ENCODE measurements at regions not wholly inside any gene's neighbourhood (a gene's known extent, or its start where the extent isn't known, plus 50 kb on each side); places are given as distances from the start of the nearest gene placed in this dataset.

DNA sequence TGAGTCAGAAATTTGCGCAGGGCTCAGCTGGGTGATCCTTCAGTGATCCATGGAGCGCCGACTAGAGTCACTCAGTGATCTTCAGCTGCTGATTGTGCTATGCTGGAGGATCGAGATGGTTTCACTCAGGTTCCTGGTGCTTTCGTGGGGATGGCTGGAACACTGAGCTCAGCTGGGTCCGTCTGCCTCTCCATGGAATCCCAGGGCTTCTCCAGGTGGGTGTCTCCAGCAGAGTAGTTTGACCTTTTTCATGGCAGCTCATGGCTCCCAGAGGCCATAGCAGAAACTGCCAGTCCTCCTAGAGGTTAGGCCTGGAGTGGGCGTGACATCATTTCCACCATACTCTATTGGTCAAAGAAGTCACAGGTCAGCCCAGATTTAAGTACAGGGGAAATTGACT lies 88.8 kb upstream of the SIRPA start:
- no peak for DNase-seq
- H3K4me3 Mint-ChIP-seq = no peak overlapping the region
- intact Hi-C loops (cut with micrococcal nuclease) = loop anchor here (10.0 kb wide), 1 partner anchor 288 kb away; no protein-coding TSS in a partner anchor
- no peak for TF ChIP-seq CTCF (IDR thresholded peaks at IDR 0.05)
- no peaks in the 10 kb centered on the region for H3K9me3 Mint-ChIP-seq
- no peaks in the 10 kb centered on the region for H3K36me3 Mint-ChIP-seq (ENCODE audit: low read depth)
- peaks cover 12% of the 10 kb centered on the region for H3K4me1 Mint-ChIP-seq (ENCODE audit: low read depth)
- no peak for ATAC-seq
- CTCF ChIA-PET = no interaction called here
- peaks cover 37% of the 10 kb centered on the region for H3K27me3 Mint-ChIP-seq
- H3K27ac Mint-ChIP-seq = no peak overlapping the region
- POLR2A ChIA-PET = no interaction called here

DNA sequence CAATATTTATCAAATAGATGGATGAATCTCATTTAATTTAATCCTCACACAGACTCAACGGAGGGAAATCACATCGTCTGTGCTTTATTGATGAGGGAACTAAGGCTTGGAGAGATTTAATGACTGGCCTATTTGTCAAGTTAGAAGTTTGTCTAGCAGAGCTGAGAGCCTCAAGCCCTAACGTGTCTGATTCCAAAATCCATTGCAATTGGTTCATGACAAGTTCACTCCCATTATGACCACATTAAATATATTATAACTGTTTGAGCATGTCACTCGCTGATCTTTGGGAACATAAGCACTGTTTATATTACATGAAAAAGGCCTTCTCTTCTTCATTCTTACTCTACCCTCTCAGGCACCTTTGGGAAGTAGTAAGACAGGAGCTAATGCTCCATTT lies 89.4 kb upstream of the SIRPA start:
- intact Hi-C loops (cut with micrococcal nuclease) = loop anchor here (10.0 kb wide), 1 partner anchor 289 kb away; no protein-coding TSS in a partner anchor
- POLR2A ChIA-PET = no interaction called here
- Mint-ChIP-seq H3K27me3 (peaks cover 39% of the 10 kb centered on the region), H3K4me1 (ENCODE audit: low read depth) (peaks cover 6% of the 10 kb centered on the region), H3K4me3 (no peak overlapping the region), H3K9me3 (no peaks in the 10 kb centered on the region), H3K36me3 (ENCODE audit: low read depth) (no peaks in the 10 kb centered on the region), H3K27ac (no peak overlapping the region)
- CTCF ChIA-PET = interaction anchor here (1.9 to 6.1 kb wide), 2 partner anchors 28 to 41 kb away, joined by 6 to 25 read pairs; no protein-coding TSS in a partner anchor
- ATAC-seq = no peak
- TF ChIP-seq CTCF (IDR thresholded peaks at IDR 0.05) = no peak
- no peak for DNase-seq

DNA sequence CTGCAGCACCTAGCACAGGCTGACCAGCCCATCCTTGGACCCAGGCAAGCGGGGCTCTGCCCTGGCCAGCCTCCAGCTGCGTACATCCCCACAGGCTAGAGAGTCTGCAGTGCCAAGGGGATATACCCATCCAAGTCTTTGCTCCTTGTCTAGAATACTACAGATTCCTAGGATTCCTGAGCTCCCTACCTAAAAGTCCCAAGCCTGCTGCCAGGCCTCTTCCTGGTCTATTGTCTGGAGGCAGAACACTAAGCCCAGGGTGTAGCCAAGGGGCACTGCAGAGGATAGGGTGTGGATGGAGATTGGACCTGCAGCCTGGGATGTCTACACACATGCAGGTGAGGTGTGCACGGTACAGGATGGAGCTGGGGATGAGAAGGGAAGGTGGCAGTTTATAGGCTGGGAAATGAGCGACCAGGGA lies 90.0 kb upstream of the SIRPA start:
- DNase-seq (no peak), ATAC-seq (no peak)
- peaks cover 44% of the 10 kb centered on the region for H3K27me3 Mint-ChIP-seq
- H3K27ac Mint-ChIP-seq = no peak overlapping the region
- CTCF ChIA-PET = interaction anchor here (1.9 to 6.1 kb wide), 2 partner anchors 28 to 40 kb away, joined by 6 to 25 read pairs; no protein-coding TSS in a partner anchor
- H3K4me3 Mint-ChIP-seq = no peak overlapping the region
- H3K36me3 Mint-ChIP-seq (ENCODE audit: low read depth) = no peaks in the 10 kb centered on the region
- POLR2A ChIA-PET = no interaction called here
- peaks cover 6% of the 10 kb centered on the region for H3K4me1 Mint-ChIP-seq (ENCODE audit: low read depth)
- intact Hi-C loops (cut with micrococcal nuclease) = loop anchor here (10.0 kb wide), 1 partner anchor 290 kb away; no protein-coding TSS in a partner anchor
- H3K9me3 Mint-ChIP-seq = no peaks in the 10 kb centered on the region
- TF ChIP-seq CTCF (IDR thresholded peaks at IDR 0.05) = no peak

DNA sequence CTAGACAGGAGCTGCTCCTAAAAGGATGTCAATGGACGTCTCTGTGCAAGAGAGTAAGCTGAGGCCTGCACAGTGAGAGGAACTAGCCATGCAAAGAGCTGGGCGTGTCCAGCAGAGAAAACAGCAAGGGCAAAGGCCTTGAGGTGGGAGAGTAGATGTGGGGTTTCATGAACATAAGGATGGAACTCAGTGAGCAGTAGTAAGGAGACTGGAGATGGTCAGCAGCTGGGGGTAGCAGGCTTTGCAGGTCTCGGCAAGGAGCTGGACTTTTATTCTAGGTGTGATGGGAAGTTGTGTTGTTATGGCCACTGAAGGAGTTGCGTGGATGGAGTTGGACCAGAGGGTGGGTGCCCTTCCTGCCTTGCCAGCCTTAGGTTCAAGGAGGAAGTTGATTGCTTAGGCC lies 90.7 kb upstream of the SIRPA start:
- no peaks in the 10 kb centered on the region for H3K9me3 Mint-ChIP-seq
- peaks cover 6% of the 10 kb centered on the region for H3K4me1 Mint-ChIP-seq (ENCODE audit: low read depth)
- no peak for TF ChIP-seq CTCF (IDR thresholded peaks at IDR 0.05)
- H3K27ac Mint-ChIP-seq = no peak overlapping the region
- H3K27me3 Mint-ChIP-seq = peaks cover 47% of the 10 kb centered on the region
- ATAC-seq (no peak), DNase-seq (no peak)
- intact Hi-C loops (cut with micrococcal nuclease) = loop anchor here (10.0 kb wide), 1 partner anchor 290 kb away; no protein-coding TSS in a partner anchor
- H3K4me3 Mint-ChIP-seq = no peak overlapping the region
- CTCF ChIA-PET = interaction anchor here (0.7 to 6.1 kb wide), 3 partner anchors 27 to 165 kb away, joined by 3 to 25 read pairs (median 6); no protein-coding TSS in a partner anchor
- H3K36me3 Mint-ChIP-seq (ENCODE audit: low read depth) = no peaks in the 10 kb centered on the region
- POLR2A ChIA-PET = no interaction called here

GRCh38 chr20:1803932-1804501 lies 91.2 kb upstream of the SIRPA start:
- Mint-ChIP-seq H3K4me1 (ENCODE audit: low read depth) (peaks cover 6% of the 10 kb centered on the region), H3K9me3 (no peaks in the 10 kb centered on the region), H3K27me3 (peaks cover 47% of the 10 kb centered on the region), H3K27ac (no peak overlapping the region), H3K4me3 (peak overlapping the region; percentile 30), H3K36me3 (ENCODE audit: low read depth) (no peaks in the 10 kb centered on the region)
- intact Hi-C loops (cut with micrococcal nuclease) = loop anchor here (10.0 kb wide), 1 partner anchor 291 kb away; no protein-coding TSS in a partner anchor
- no peak for ATAC-seq
- TF ChIP-seq CTCF (IDR thresholded peaks at IDR 0.05) = no peak
- DNase-seq = no peak
- POLR2A ChIA-PET = no interaction called here
- CTCF ChIA-PET = interaction anchor here (0.7 to 6.1 kb wide), 3 partner anchors 27 to 166 kb away, joined by 3 to 25 read pairs (median 15); no protein-coding TSS in a partner anchor

Measured in activated CD8-positive, alpha-beta T cell treated with anti-CD3 and anti-CD28 coated beads for 36 hours (primary cell).